HepG2 (cell line): ENCODE measurements at regions not wholly inside any gene's neighbourhood (a gene's known extent, or its start where the extent isn't known, plus 50 kb on each side); places are given as distances from the start of the nearest gene placed in this dataset.

ENCODE experiments used
- ATAC-seq: fragments of 200-7000 bp; cut with Tn5 transposase; 3 replicates; pipeline ENCODE4 v1.9.1; 2020; ENCODE audit warnings: mild to moderate bottlenecking, moderate library complexity
- BruUV-seq: library from RNA; stranded (reverse); fragments of 400-500 nt; replicated peaks from 2 replicates; lab custom pipeline; 2021; lab: Mats Ljungman, UMichigan
- CTCF ChIA-PET: fragments of 300-600 bp; formaldehyde crosslinking; extraction: SDS; loops from one replicate; lab custom pipeline; 2021; ENCODE audit warnings: low total read pairs, inconsistent platforms, low intra/inter-chr PET ratio; lab: Yijun Ruan, JAX
- POLR2A ChIA-PET: fragments of 350-600 bp; sonication (Branson Sonifier 250); formaldehyde crosslinking; loops from one replicate; lab custom pipeline; 2020; ENCODE audit warnings: antibody characterized with exemption, inconsistent platforms; lab: Yijun Ruan, JAX
- DNase-seq: peaks from one replicate; pipeline ENCODE4 v3.0.0-alpha.2; 2015; ENCODE audit warnings: low spot score
- FAIRE-seq: peaks from 3 replicates; lab custom pipeline; 2011; peaks lifted over from hg19 to GRCh38; lab: Jason Lieb, UNC
- H2AFZ ChIP-seq: one replicate; pipeline ENCODE4 v1.6.1; 2011; ENCODE audit warnings: low read length, inconsistent platforms
- H3K27ac ChIP-seq: fragments of 300-600 bp; 3 replicates; pipeline ENCODE4 v1.8.0; 2011; ENCODE audit warnings: mixed run types, mild to moderate bottlenecking, mixed read lengths, low read length, inconsistent platforms; ENCODE audit not compliant: insufficient read depth; ENCODE audit errors: extremely low read length
- H3K27me3 ChIP-seq, 2 experiments: fragments of 200-600 bp in 1 of 2; 2 replicates in 1 of 2; 3 replicates in 1 of 2; pipeline versions ENCODE4 v1.6.0 to v1.8.0; 2011; ENCODE audit warnings: low read length in 2 of 2, mild to moderate bottlenecking in 2 of 2, moderate library complexity in 2 of 2, inconsistent platforms in 1 of 2; ENCODE audit not compliant: insufficient read depth in 2 of 2, control insufficient read depth in 1 of 2
- H3K36me3 ChIP-seq, 2 experiments: fragments of 200-600 bp in 1 of 2; replicated peaks in 1 of 2; 2 replicates in 1 of 2; 3 replicates in 1 of 2; pipeline versions ENCODE4 v1.5.1 to v1.8.0; 2011; ENCODE audit warnings: low read length in 2 of 2, inconsistent platforms in 1 of 2; ENCODE audit not compliant: insufficient read depth in 2 of 2, control insufficient read depth in 1 of 2
- H3K4me1 ChIP-seq: 2 replicates; pipeline ENCODE4 v1.5.1; 2012; ENCODE audit warnings: low read length, inconsistent platforms; ENCODE audit not compliant: insufficient read depth
- H3K4me2 ChIP-seq: 2 replicates; pipeline ENCODE4 v1.6.0; 2011; ENCODE audit warnings: low read depth, low read length, inconsistent platforms
- H3K4me3 ChIP-seq, 3 experiments: fragments of 200-600 bp in 1 of 3; sonication (generic), shearing (Covaris generic) in 1 of 3; replicated peaks in 1 of 3; 2 replicates each; pipeline ENCODE4 v1.5.1; 2011 to 2016; ENCODE audit warnings: low read length in 3 of 3, inconsistent platforms in 2 of 3, low read depth in 2 of 3, mild to moderate bottlenecking in 2 of 3, control low read depth in 1 of 3, mixed read lengths in 1 of 3; ENCODE audit not compliant: insufficient read depth in 1 of 3
- H3K79me2 ChIP-seq: one replicate; pipeline ENCODE4 v1.6.1; 2011; ENCODE audit warnings: low read length, inconsistent platforms; ENCODE audit not compliant: insufficient read depth
- H3K9ac ChIP-seq: 2 replicates; pipeline ENCODE4 v1.6.0; 2011; ENCODE audit warnings: mild to moderate bottlenecking, low read depth, low read length, inconsistent platforms; ENCODE audit not compliant: insufficient read depth
- H3K9me3 ChIP-seq: 2 replicates; pipeline ENCODE4 v1.5.1; 2012; ENCODE audit warnings: mild to moderate bottlenecking, low read length
- H4K20me1 ChIP-seq: 2 replicates; pipeline ENCODE4 v1.6.0; 2011; ENCODE audit warnings: inconsistent platforms, mild to moderate bottlenecking, low read length, moderate library complexity; ENCODE audit not compliant: insufficient read depth
- GTF2F1 ChIP-seq: fragments of 150-350 bp; IDR thresholded peaks from 2 replicates; pipeline ENCODE4 v1.6.1; 2014; ENCODE audit warnings: low read length
- HNF4G ChIP-seq, 2 experiments: sonication (generic) in 1 of 2; formaldehyde crosslinking in 1 of 2; IDR thresholded peaks; 2 replicates each; pipeline versions ENCODE4 v1.4.0 to v1.6.1; 2011 to 2020; ENCODE audit warnings: borderline replicate concordance in 2 of 2, low read depth in 2 of 2, mild to moderate bottlenecking in 2 of 2, low read length in 1 of 2, missing genetic modification reagents in 1 of 2, moderate library complexity in 1 of 2
- HNRNPL ChIP-seq: fragments of 200-400 bp; formaldehyde crosslinking; IDR thresholded peaks from 2 replicates; pipeline ENCODE4 v1.6.1; 2017; ENCODE audit warnings: mild to moderate bottlenecking, low read depth, low read length
- NCOR1 ChIP-seq: fragments of 200-600 bp; sonication (generic); IDR thresholded peaks from 2 replicates; pipeline ENCODE4 v1.7.0; 2017; ENCODE audit warnings: antibody characterized with exemption, low read length, borderline replicate concordance
- NFATC3 ChIP-seq: sonication (generic); formaldehyde crosslinking; IDR thresholded peaks from 2 replicates; pipeline ENCODE4 v1.5.1; 2020; ENCODE audit warnings: mild to moderate bottlenecking, missing genetic modification reagents
- WGBS: methylation state at CpG from one replicate; pipeline ENCODE4 v1.1.6; 2017; ENCODE audit warnings: low lambda C conversion rate; 5-methylcytosine and 5-hydroxymethylcytosine counted together
- in situ Hi-C: cut with HindIII; loops from 2 replicates; pipeline ENCODE4 v1.10.0; 2017; ENCODE audit warnings: low pct_unique_long_range_greater_than_20kb; ENCODE audit not compliant: extremely low pct_ligation_motif_present
- intact Hi-C: fragments of 100-400 bp; cut with micrococcal nuclease; formaldehyde crosslinking; loops from one replicate; pipeline ENCODE4 v1.10.0; 2022; ENCODE audit not compliant: unreplicated experiment
- TF ChIP-seq, protein P1 (sequence below): sonication (generic); formaldehyde crosslinking; IDR thresholded peaks from 2 replicates; pipeline ENCODE4 v1.9.0; 2021; ENCODE audit warnings: missing genetic modification reagents, borderline replicate concordance
- TF ChIP-seq, protein P2 (sequence below): sonication (generic); formaldehyde crosslinking; conservative IDR thresholded peaks from 2 replicates; pipeline ENCODE4 v1.8.0; 2022; ENCODE audit warnings: missing genetic modification reagents
- TF ChIP-seq, protein P3 (sequence below): sonication (generic); formaldehyde crosslinking; IDR thresholded peaks from 2 replicates; pipeline ENCODE4 v1.4.0; 2020; ENCODE audit warnings: missing genetic modification reagents, low read depth, mild to moderate bottlenecking, borderline replicate concordance
- TF ChIP-seq, protein P4 (sequence below): sonication (generic); formaldehyde crosslinking; IDR thresholded peaks from 2 replicates; pipeline ENCODE4 v1.4.0; 2020; ENCODE audit warnings: low read depth, mild to moderate bottlenecking, missing genetic modification reagents
- TF ChIP-seq, protein P5 (sequence below): sonication (generic); formaldehyde crosslinking; IDR thresholded peaks from 2 replicates; pipeline ENCODE4 v1.9.0; 2021; ENCODE audit warnings: missing genetic modification reagents, mild to moderate bottlenecking, borderline replicate concordance

DNA sequence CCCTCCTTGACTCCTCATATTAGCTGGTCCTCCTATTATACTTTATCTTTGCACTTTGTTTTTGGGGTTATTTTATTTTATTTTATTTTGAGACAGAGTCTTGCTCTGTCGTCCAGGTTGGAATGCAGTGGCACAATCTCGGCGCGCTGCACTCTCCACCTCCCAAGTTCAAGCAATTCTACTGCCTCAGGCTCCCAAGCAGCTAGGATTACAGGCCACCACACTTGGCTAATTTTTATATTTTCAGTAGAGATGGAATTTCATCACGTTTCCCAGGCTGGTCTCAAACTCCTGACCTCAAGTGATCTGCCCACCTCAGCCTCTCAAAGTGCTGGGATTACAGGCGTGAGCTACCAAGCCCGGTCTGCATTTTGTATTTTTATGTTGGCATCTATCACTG, 126.7 kb downstream of the FOXB1 start (continued):
- TF ChIP-seq, protein P1, sequence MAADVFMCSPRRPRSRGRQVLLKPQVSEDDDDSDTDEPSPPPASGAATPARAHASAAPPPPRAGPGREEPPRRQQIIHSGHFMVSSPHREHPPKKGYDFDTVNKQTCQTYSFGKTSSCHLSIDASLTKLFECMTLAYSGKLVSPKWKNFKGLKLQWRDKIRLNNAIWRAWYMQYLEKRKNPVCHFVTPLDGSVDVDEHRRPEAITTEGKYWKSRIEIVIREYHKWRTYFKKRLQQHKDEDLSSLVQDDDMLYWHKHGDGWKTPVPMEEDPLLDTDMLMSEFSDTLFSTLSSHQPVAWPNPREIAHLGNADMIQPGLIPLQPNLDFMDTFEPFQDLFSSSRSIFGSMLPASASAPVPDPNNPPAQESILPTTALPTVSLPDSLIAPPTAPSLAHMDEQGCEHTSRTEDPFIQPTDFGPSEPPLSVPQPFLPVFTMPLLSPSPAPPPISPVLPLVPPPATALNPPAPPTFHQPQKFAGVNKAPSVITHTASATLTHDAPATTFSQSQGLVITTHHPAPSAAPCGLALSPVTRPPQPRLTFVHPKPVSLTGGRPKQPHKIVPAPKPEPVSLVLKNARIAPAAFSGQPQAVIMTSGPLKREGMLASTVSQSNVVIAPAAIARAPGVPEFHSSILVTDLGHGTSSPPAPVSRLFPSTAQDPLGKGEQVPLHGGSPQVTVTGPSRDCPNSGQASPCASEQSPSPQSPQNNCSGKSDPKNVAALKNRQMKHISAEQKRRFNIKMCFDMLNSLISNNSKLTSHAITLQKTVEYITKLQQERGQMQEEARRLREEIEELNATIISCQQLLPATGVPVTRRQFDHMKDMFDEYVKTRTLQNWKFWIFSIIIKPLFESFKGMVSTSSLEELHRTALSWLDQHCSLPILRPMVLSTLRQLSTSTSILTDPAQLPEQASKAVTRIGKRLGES (CRISPR knock-in tag), result no peak
- TF ChIP-seq HNF4G (IDR thresholded peaks at IDR 0.05; ENCODE audit: borderline replicate concordance, low read depth, low read length), result no peak
- TF ChIP-seq HNF4G (CRISPR knock-in tag; IDR thresholded peaks at IDR 0.05; ENCODE audit: borderline replicate concordance, low read depth), result no peak
- no peak for TF ChIP-seq NCOR1
- no peak for TF ChIP-seq NFATC3
- TF ChIP-seq, protein P2, sequence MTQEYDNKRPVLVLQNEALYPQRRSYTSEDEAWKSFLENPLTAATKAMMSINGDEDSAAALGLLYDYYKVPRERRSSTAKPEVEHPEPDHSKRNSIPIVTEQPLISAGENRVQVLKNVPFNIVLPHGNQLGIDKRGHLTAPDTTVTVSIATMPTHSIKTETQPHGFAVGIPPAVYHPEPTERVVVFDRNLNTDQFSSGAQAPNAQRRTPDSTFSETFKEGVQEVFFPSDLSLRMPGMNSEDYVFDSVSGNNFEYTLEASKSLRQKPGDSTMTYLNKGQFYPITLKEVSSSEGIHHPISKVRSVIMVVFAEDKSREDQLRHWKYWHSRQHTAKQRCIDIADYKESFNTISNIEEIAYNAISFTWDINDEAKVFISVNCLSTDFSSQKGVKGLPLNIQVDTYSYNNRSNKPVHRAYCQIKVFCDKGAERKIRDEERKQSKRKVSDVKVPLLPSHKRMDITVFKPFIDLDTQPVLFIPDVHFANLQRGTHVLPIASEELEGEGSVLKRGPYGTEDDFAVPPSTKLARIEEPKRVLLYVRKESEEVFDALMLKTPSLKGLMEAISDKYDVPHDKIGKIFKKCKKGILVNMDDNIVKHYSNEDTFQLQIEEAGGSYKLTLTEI (CRISPR knock-in tag), result no peak

DNA sequence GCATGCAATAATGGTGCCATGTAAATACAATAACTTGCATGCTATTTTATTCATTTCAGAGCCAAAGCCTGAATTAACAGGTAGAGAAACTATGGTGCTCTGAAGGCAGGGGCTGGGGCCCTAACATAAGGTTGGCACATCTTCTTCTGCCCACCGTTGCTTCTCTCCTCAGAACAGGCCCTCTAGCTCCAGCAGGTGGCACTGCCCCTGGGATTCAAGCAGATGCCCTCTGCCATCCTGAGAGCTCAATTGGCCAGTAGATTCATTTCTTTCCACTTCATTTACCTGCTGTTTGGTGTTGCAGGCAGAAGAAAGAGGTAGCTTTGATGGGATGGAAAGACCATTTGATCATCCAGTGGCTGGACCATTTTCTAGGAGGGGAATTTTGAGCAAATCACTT, 130.5 kb downstream of the FOXB1 start:
- BruUV-seq, result no TSS peak
- Histone ChIP-seq H3K27ac (no peak overlapping the region), H3K79me2 (no peaks in the 10 kb centered on the region), H3K36me3 (no peaks in the 10 kb centered on the region), H2AFZ (no peak overlapping the region), H3K27me3 (no peaks in the 10 kb centered on the region; a peak in 2 of 5 replicates), H3K9ac (no peak overlapping the region), H3K4me1 (no peaks in the 10 kb centered on the region), H3K4me3 (no peak overlapping the region), H4K20me1 (no peaks in the 10 kb centered on the region), H3K4me2 (no peak overlapping the region), H3K9me3 (no peaks in the 10 kb centered on the region)
- FAIRE-seq, result no peak
- 0% methylated on average over 1 of the region's 1 CpG for WGBS
- in situ Hi-C loops (no loop called here), intact Hi-C loops (no loop called here)
- POLR2A ChIA-PET, result no interaction called here
- CTCF ChIA-PET, result no interaction called here
- DNase-seq, result no peak
- no peak for ATAC-seq
- TF ChIP-seq, protein P3, sequence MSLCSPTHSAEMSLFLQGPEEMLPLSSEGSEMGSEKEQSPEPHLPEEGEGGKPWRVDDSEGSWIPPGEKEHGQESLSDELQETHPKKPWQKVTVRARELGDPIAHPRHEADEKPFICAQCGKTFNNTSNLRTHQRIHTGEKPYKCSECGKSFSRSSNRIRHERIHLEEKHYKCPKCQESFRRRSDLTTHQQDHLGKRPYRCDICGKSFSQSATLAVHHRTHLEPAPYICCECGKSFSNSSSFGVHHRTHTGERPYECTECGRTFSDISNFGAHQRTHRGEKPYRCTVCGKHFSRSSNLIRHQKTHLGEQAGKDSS (CRISPR knock-in tag), result no peak
- no peak for TF ChIP-seq HNRNPL
- no peak for TF ChIP-seq GTF2F1
- TF ChIP-seq, protein P4, sequence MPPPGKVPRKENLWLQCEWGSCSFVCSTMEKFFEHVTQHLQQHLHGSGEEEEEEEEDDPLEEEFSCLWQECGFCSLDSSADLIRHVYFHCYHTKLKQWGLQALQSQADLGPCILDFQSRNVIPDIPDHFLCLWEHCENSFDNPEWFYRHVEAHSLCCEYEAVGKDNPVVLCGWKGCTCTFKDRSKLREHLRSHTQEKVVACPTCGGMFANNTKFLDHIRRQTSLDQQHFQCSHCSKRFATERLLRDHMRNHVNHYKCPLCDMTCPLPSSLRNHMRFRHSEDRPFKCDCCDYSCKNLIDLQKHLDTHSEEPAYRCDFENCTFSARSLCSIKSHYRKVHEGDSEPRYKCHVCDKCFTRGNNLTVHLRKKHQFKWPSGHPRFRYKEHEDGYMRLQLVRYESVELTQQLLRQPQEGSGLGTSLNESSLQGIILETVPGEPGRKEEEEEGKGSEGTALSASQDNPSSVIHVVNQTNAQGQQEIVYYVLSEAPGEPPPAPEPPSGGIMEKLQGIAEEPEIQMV (CRISPR knock-in tag), result no peak
- TF ChIP-seq, protein P5, sequence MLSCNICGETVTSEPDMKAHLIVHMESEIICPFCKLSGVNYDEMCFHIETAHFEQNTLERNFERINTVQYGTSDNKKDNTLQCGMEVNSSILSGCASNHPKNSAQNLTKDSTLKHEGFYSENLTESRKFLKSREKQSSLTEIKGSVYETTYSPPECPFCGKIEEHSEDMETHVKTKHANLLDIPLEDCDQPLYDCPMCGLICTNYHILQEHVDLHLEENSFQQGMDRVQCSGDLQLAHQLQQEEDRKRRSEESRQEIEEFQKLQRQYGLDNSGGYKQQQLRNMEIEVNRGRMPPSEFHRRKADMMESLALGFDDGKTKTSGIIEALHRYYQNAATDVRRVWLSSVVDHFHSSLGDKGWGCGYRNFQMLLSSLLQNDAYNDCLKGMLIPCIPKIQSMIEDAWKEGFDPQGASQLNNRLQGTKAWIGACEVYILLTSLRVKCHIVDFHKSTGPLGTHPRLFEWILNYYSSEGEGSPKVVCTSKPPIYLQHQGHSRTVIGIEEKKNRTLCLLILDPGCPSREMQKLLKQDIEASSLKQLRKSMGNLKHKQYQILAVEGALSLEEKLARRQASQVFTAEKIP, result no peak
